SH-SY5Y (cell line): ENCODE measurements at regions not wholly inside any gene's neighbourhood (a gene's known extent, or its start where the extent isn't known, plus 50 kb on each side); places are given as distances from the start of the nearest gene placed in this dataset.

ENCODE experiments used
- GATA2 ChIP-seq: IDR thresholded peaks from 2 replicates; pipeline ENCODE4 v1.6.1; 2011; ENCODE audit warnings: mild to moderate bottlenecking, low read depth, low read length
- GATA3 ChIP-seq: IDR thresholded peaks from 2 replicates; pipeline ENCODE4 v1.6.1; 2011; ENCODE audit warnings: low read depth, mild to moderate bottlenecking, low read length, moderate library complexity

- no peak for TF ChIP-seq GATA3
- TF ChIP-seq GATA2: no peak
These were observed 464.2 kb upstream of the PIK3C3 start for GRCh38 chr18:41490861-41491260.
